H9 (cell line): ENCODE measurements at regions not wholly inside any gene's neighbourhood (a gene's known extent, or its start where the extent isn't known, plus 50 kb on each side); places are given as distances from the start of the nearest gene placed in this dataset.

Experiments
- DNase-seq: peaks from one replicate; pipeline ENCODE4 v3.0.0-alpha.2; 2017
- H2AFZ ChIP-seq: one replicate; pipeline ENCODE4 v1.6.1; 2013; ENCODE audit warnings: mild to moderate bottlenecking, low read length, control low read depth, moderate library complexity
- H2AK5ac ChIP-seq: 2 replicates; pipeline ENCODE4 v1.6.1; 2013; ENCODE audit warnings: low read length, control low read depth, mixed read lengths; ENCODE audit not compliant: insufficient read length
- H2BK120ac ChIP-seq: one replicate; pipeline ENCODE4 v1.6.1; 2013; ENCODE audit warnings: low read depth, mild to moderate bottlenecking, low read length, control low read depth, inconsistent platforms; ENCODE audit not compliant: poor library complexity, severe bottlenecking
- H2BK12ac ChIP-seq: 2 replicates; pipeline ENCODE4 v1.6.1; 2013; ENCODE audit warnings: low read length, control low read depth, mixed read lengths, low read depth; ENCODE audit not compliant: insufficient read length
- H2BK15ac ChIP-seq: 2 replicates; pipeline ENCODE4 v1.6.1; 2013; ENCODE audit warnings: low read depth, low read length, control low read depth
- H2BK20ac ChIP-seq: one replicate; pipeline ENCODE4 v1.6.1; 2013; ENCODE audit warnings: low read depth, mild to moderate bottlenecking, low read length, control low read depth, inconsistent platforms; ENCODE audit not compliant: poor library complexity, severe bottlenecking
- H2BK5ac ChIP-seq: 2 replicates; pipeline ENCODE4 v1.6.1; 2013; ENCODE audit warnings: low read length, control low read depth, mixed read lengths; ENCODE audit not compliant: insufficient read length
- H3K14ac ChIP-seq: 2 replicates; pipeline ENCODE4 v1.6.1; 2013; ENCODE audit warnings: low read length, control low read depth; ENCODE audit not compliant: insufficient read depth
- H3K18ac ChIP-seq: 2 replicates; pipeline ENCODE4 v1.6.1; 2013; ENCODE audit warnings: low read depth, mild to moderate bottlenecking, mixed read lengths, low read length, control low read depth; ENCODE audit not compliant: insufficient read length
- H3K23ac ChIP-seq: 2 replicates; pipeline ENCODE4 v1.6.1; 2013; ENCODE audit warnings: low read length, control low read depth, mixed read lengths, low read depth; ENCODE audit not compliant: insufficient read length
- H3K23me2 ChIP-seq: 2 replicates; pipeline ENCODE4 v1.6.1; 2013; ENCODE audit warnings: low read depth, mild to moderate bottlenecking, mixed read lengths, low read length, control low read depth; ENCODE audit not compliant: insufficient read length, poor library complexity, severe bottlenecking
- H3K27ac ChIP-seq: 2 replicates; pipeline ENCODE4 v1.5.1; 2013; ENCODE audit warnings: low read length, control low read depth, mixed read lengths, low read depth; ENCODE audit not compliant: insufficient read length
- H3K27me3 ChIP-seq: 2 replicates; pipeline ENCODE4 v1.6.1; 2013; ENCODE audit warnings: low read length, control low read depth, inconsistent platforms; ENCODE audit not compliant: insufficient read depth
- H3K4ac ChIP-seq: 2 replicates; pipeline ENCODE4 v1.6.1; 2013; ENCODE audit warnings: low read depth, mild to moderate bottlenecking, control low read depth, inconsistent platforms, low read length, moderate library complexity
- H3K4me1 ChIP-seq: 2 replicates; pipeline ENCODE4 v1.6.1; 2013; ENCODE audit warnings: low read length, control low read depth, inconsistent platforms; ENCODE audit not compliant: insufficient read depth
- H3K4me2 ChIP-seq: 2 replicates; pipeline ENCODE4 v1.6.1; 2013; ENCODE audit warnings: low read length, control low read depth, mixed read lengths; ENCODE audit not compliant: insufficient read length, insufficient read depth
- H3K56ac ChIP-seq: 2 replicates; pipeline ENCODE4 v1.6.1; 2013; ENCODE audit warnings: low read depth, mild to moderate bottlenecking, mixed read lengths, low read length, control low read depth; ENCODE audit not compliant: insufficient read length
- H3K79me1 ChIP-seq: 2 replicates; pipeline ENCODE4 v1.6.1; 2013; ENCODE audit warnings: low read depth, mild to moderate bottlenecking, moderate library complexity, low read length, control low read depth, inconsistent platforms; ENCODE audit not compliant: insufficient read depth, poor library complexity, severe bottlenecking
- H3K79me2 ChIP-seq: 2 replicates; pipeline ENCODE4 v1.6.1; 2013; ENCODE audit warnings: low read length, control low read depth, inconsistent platforms; ENCODE audit not compliant: insufficient read depth
- H3K9ac ChIP-seq: 2 replicates; pipeline ENCODE4 v1.6.1; 2013; ENCODE audit warnings: low read length, control low read depth, mixed read lengths; ENCODE audit not compliant: insufficient read length; ENCODE audit errors: extremely low read depth
- H3K9me3 ChIP-seq: one replicate; pipeline ENCODE4 v1.6.1; 2013; ENCODE audit warnings: low read depth, low read length, inconsistent platforms; ENCODE audit not compliant: control insufficient read depth
- H3T11ph ChIP-seq: one replicate; pipeline ENCODE4 v1.6.1; 2013; ENCODE audit warnings: mild to moderate bottlenecking, low read length, control low read depth, inconsistent platforms
- H4K20me1 ChIP-seq: one replicate; pipeline ENCODE4 v1.6.1; 2013; ENCODE audit not compliant: control insufficient read depth, insufficient read length, insufficient read depth
- H4K5ac ChIP-seq: 2 replicates; pipeline ENCODE4 v1.6.1; 2013; ENCODE audit warnings: low read depth, mild to moderate bottlenecking, mixed read lengths, low read length, control low read depth; ENCODE audit not compliant: insufficient read length
- H4K8ac ChIP-seq: replicated peaks from 2 replicates; pipeline ENCODE4 v1.6.1; 2013; ENCODE audit warnings: low read length, control low read depth, mixed read lengths, low read depth; ENCODE audit not compliant: insufficient read length
- H4K91ac ChIP-seq: 2 replicates; pipeline ENCODE4 v1.6.1; 2013; ENCODE audit warnings: low read depth, mild to moderate bottlenecking, moderate library complexity, mixed read lengths, low read length, control low read depth; ENCODE audit not compliant: insufficient read length
- H3K27ac Mint-ChIP-seq, 3 experiments: 2 replicates in 2 of 3; 3 replicates in 1 of 3; pipeline ENCODE4 v1.8.0; 2020 to 2021; ENCODE audit warnings: mixed read lengths in 3 of 3, mild to moderate bottlenecking in 1 of 3, moderate library complexity in 1 of 3
- H3K27me3 Mint-ChIP-seq: 2 replicates; pipeline ENCODE4 v1.8.0; 2021; ENCODE audit warnings: low read depth, mild to moderate bottlenecking, moderate library complexity, mixed read lengths
- H3K36me3 Mint-ChIP-seq, 3 experiments: 2 replicates in 2 of 3; 3 replicates in 1 of 3; pipeline ENCODE4 v1.8.0; 2020 to 2021; ENCODE audit warnings: low read depth in 3 of 3, mixed read lengths in 3 of 3; ENCODE audit not compliant: insufficient read depth in 1 of 3
- H3K4me1 Mint-ChIP-seq, 2 experiments: 2 replicates each; pipeline ENCODE4 v1.8.0; 2020; ENCODE audit warnings: mixed read lengths in 2 of 2
- H3K4me3 Mint-ChIP-seq, 2 experiments: 2 replicates in 1 of 2; 3 replicates in 1 of 2; pipeline ENCODE4 v1.8.0; 2020 to 2021; ENCODE audit warnings: mild to moderate bottlenecking in 2 of 2, mixed read lengths in 2 of 2, moderate library complexity in 1 of 2
- H3K9me3 Mint-ChIP-seq, 2 experiments: 2 replicates in 1 of 2; 3 replicates in 1 of 2; pipeline ENCODE4 v1.8.0; 2020; ENCODE audit warnings: mild to moderate bottlenecking in 2 of 2, mixed read lengths in 2 of 2, moderate library complexity in 1 of 2
- WGBS: extraction: QIAGEN DNeasy Blood & Tissue Kit; methylation state at CpG from one replicate; pipeline ENCODE4 v1.1.7; 2013; ENCODE audit warnings: missing lambda C conversion rate, low lambda C conversion rate, mixed read lengths; ENCODE audit not compliant: insufficient read length; ENCODE audit errors: extremely low coverage; 5-methylcytosine and 5-hydroxymethylcytosine counted together
- TF ChIP-seq, protein P1 (sequence below): fragments of 200-600 bp; sonication (generic); conservative IDR thresholded peaks from 3 replicates; pipeline ENCODE4 v1.8.0; 2021; ENCODE audit warnings: antibody characterized with exemption, mild to moderate bottlenecking

- H2BK5ac ChIP-seq, result no peak overlapping the region
- H3K27ac Mint-ChIP-seq, result no peak overlapping the region; a peak in 2 of 7 replicates
- H3K27me3 Mint-ChIP-seq, result no peaks in the 10 kb centered on the region
- peaks cover 2 to 3% of the 10 kb centered on the region in 2 experiments; a peak in 1 of 5 replicates for H3K9me3 Mint-ChIP-seq
- no peak overlapping the region for H2AK5ac ChIP-seq
- H3K79me1 ChIP-seq, result no peaks in the 10 kb centered on the region
- no peak overlapping the region for H2BK12ac ChIP-seq
- H4K8ac ChIP-seq, result no peak overlapping the region
- H3T11ph ChIP-seq, result no peak overlapping the region
- no peak for DNase-seq
- no peaks in the 10 kb centered on the region for H4K20me1 ChIP-seq
- H3K4me1 Mint-ChIP-seq, result peaks cover 2 to 8% of the 10 kb centered on the region in 2 experiments
- TF ChIP-seq, protein P1, sequence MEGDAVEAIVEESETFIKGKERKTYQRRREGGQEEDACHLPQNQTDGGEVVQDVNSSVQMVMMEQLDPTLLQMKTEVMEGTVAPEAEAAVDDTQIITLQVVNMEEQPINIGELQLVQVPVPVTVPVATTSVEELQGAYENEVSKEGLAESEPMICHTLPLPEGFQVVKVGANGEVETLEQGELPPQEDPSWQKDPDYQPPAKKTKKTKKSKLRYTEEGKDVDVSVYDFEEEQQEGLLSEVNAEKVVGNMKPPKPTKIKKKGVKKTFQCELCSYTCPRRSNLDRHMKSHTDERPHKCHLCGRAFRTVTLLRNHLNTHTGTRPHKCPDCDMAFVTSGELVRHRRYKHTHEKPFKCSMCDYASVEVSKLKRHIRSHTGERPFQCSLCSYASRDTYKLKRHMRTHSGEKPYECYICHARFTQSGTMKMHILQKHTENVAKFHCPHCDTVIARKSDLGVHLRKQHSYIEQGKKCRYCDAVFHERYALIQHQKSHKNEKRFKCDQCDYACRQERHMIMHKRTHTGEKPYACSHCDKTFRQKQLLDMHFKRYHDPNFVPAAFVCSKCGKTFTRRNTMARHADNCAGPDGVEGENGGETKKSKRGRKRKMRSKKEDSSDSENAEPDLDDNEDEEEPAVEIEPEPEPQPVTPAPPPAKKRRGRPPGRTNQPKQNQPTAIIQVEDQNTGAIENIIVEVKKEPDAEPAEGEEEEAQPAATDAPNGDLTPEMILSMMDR, result no peak
- no peak overlapping the region for H3K14ac ChIP-seq
- no peaks in the 10 kb centered on the region for H3K23me2 ChIP-seq
- H3K18ac ChIP-seq, result no peak overlapping the region
- no peak overlapping the region for H3K56ac ChIP-seq
- no peak overlapping the region for H4K5ac ChIP-seq
- H3K36me3 Mint-ChIP-seq, result no peaks in the 10 kb centered on the region; a peak in 1 of 7 replicates
- no peak overlapping the region for H3K9ac ChIP-seq
- H2BK15ac ChIP-seq, result no peak overlapping the region
- H3K4ac ChIP-seq, result no peak overlapping the region
- H3K4me2 ChIP-seq, result no peak overlapping the region
- H3K27ac ChIP-seq, result no peak overlapping the region
- H3K9me3 ChIP-seq, result no peaks in the 10 kb centered on the region
- H3K79me2 ChIP-seq, result no peaks in the 10 kb centered on the region
- peaks cover 4% of the 10 kb centered on the region; the same call in 1 of the 2 replicates for H3K4me1 ChIP-seq
- H2AFZ ChIP-seq, result no peak overlapping the region
- no peak overlapping the region for H3K23ac ChIP-seq
- no peak overlapping the region for H2BK120ac ChIP-seq
- no CpG with 5 or more reads among the region's 1 CpG for WGBS
- no peak overlapping the region for H2BK20ac ChIP-seq
- H4K91ac ChIP-seq, result no peak overlapping the region
- no peaks in the 10 kb centered on the region for H3K27me3 ChIP-seq
- no peak overlapping the region for H3K4me3 Mint-ChIP-seq
These were observed 112.7 kb upstream of the FRMD6 start for GRCh38 chr14:51538973-51539372.
